H54 (cell line): ENCODE measurements at regions not wholly inside any gene's neighbourhood (a gene's known extent, or its start where the extent isn't known, plus 50 kb on each side); places are given as distances from the start of the nearest gene placed in this dataset.
"Not testable (repeated sequence)": the region's sequence is repeated elsewhere in the genome, so short reads cannot be mapped to it uniquely, and the experiment has no call there.

Experiments
- DNase-seq: peaks from one replicate; pipeline ENCODE4 v3.0.0; 2011; ENCODE audit warnings: low spot score, mixed read lengths; ENCODE audit not compliant: insufficient read length
- FAIRE-seq: peaks from 3 replicates; lab custom pipeline; 2011; peaks lifted over from hg19 to GRCh38; lab: Jason Lieb, UNC
- POLR2A ChIP-seq: IDR thresholded peaks from 2 replicates; pipeline ENCODE4 v1.6.1; 2011; ENCODE audit warnings: low read depth, mild to moderate bottlenecking, low read length

DNA sequence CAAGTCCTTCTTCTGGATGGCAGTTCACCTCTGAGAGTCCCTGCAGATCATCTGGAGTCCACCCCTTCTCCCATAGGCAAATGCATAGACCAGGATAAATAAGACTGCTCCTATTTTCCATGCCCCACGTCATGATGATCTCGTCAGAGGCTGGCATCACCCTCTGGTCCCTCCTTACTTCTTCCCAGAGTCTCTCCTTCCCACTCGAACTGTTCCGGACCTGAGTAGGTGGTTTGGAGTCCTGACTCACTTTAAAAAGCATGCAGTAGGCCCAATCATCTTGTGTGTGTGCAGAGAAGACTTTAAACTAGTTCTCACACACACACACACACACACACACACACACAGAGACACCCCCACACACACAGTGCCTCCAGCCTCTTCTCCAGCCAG lies 72.0 kb downstream of the SOX9 start:
- DNase-seq: peak; percentile 19
- FAIRE-seq: no peak
- no peak for TF ChIP-seq POLR2A

- no peak for DNase-seq
- FAIRE-seq: no peak
- TF ChIP-seq POLR2A: no peak
These were observed 72.7 kb downstream of the SOX9 start for GRCh38 chr17:72193391-72194106.

DNA sequence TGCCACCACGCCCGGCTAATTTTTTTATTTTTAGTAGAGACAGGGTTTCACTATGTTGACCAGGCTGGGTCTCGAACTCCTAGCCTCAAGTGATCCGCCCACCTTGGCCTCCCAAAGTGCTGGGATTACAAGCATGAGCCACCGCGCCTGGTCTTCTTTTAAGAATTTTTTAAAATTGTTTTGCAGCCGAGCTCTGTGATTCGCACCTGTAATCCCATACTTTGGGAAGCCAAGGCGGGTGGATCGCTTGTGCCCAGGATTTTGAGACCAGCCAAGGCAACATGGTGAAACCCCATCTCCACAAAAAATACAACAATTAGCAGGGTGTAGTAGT lies 73.3 kb downstream of the SOX9 start:
- not testable (repeated sequence) for FAIRE-seq, DNase-seq

- no peak for TF ChIP-seq POLR2A
- no peak for DNase-seq
- FAIRE-seq: no peak
These were observed 78.4 kb downstream of the SOX9 start for GRCh38 chr17:72199256-72199655.

DNA sequence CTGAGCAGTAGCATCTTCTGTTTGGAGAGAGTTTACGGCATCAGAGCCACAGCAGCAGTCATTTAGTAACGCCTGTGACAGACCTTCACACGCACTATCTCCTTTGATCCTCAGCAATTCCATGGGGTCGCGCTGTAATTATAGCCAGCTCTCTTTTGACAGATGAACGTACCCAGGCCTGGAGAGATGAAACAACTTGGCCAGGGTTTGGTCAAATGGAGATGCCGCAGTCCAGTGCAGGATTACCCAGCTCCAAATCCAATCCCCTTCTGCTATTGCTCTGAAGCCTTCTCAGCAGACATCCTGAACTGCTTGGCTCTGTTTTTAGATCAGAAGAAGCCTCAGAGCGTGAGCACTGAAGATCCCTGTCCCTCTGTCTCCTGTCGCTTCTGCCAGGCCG lies 83.9 kb downstream of the SOX9 start:
- FAIRE-seq: no peak
- no peak for DNase-seq
- no peak for TF ChIP-seq POLR2A

GRCh38 chr17:72205357-72205756 lies 84.5 kb downstream of the SOX9 start:
- no peak for FAIRE-seq
- DNase-seq: no peak
- no peak for TF ChIP-seq POLR2A

GRCh38 chr17:72205822-72206221 lies 85.0 kb downstream of the SOX9 start:
- no peak for TF ChIP-seq POLR2A
- FAIRE-seq (no peak), DNase-seq (no peak)

DNA sequence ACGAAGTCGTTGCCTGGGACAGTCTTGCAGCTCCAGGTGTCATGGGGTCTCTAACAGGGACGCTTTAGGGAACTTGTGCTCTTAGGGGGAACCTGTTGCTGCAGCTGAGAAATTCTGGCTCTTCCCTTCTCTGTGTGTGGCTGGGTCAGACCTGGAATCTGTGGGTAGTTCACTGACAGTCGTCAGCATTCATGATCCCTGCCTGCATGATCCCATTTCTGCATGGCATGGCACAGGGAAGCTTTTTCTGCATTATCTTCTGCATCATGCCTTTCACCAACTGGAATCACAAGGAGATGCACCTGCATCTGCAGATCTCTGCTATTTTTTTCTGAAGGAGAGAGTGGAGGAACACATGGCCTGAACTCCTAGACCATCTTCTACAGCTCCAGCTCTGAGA lies 85.6 kb downstream of the SOX9 start:
- no peak for DNase-seq
- TF ChIP-seq POLR2A: no peak

DNA sequence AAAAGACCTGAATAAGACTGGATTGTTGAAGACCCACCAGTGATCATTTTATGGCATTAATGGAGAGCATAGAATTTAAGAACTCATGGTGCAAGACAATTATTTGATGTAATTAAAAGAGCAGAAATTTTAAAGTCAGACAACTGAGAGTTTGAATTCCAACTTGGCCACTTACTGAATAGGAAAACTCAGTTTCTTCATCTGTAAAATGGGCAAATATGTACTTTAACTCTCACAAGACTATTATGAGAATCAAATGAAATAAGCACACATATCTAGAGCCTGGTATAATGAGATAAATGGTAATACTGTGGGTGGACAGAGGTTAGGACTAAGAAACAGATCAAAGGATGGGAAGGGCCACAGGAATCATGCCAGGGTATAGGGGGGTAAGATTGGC lies 88.0 kb downstream of the SOX9 start:
- FAIRE-seq (no peak), DNase-seq (no peak)
- TF ChIP-seq POLR2A: no peak

More for the DNA sequence above, 85.6 kb downstream of the SOX9 start:
- FAIRE-seq: no peak

- DNase-seq (no peak), FAIRE-seq (no peak)
- TF ChIP-seq POLR2A: no peak
These were observed 91.2 kb downstream of the SOX9 start for GRCh38 chr17:72212041-72212440.

DNA sequence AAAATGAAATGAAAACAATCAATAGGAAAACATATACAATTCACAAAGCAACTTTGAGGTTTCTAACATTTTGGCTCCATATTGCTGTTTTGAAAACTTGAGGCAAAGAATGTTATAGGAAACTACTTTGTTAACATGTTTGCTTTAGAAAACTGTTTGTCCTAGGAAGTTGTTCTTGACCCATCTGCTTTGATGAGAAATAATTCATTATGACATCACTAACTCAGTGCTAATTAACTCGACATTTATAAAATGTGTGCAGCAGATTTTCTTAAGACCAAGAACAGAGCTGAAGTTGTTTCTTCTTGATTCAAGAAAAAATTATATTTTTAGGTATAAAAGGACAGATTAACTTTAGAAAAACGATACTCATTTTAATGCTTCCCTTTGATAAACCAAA lies 94.7 kb downstream of the SOX9 start:
- TF ChIP-seq POLR2A: no peak
- no peak for FAIRE-seq
- no peak for DNase-seq

- no peak for TF ChIP-seq POLR2A
- FAIRE-seq (no peak), DNase-seq (no peak)
These were observed 95.1 kb downstream of the SOX9 start for GRCh38 chr17:72215928-72216327.

- DNase-seq (no peak), FAIRE-seq (no peak)
- no peak for TF ChIP-seq POLR2A
These were observed 98.5 kb downstream of the SOX9 start for GRCh38 chr17:72219137-72219823.

DNA sequence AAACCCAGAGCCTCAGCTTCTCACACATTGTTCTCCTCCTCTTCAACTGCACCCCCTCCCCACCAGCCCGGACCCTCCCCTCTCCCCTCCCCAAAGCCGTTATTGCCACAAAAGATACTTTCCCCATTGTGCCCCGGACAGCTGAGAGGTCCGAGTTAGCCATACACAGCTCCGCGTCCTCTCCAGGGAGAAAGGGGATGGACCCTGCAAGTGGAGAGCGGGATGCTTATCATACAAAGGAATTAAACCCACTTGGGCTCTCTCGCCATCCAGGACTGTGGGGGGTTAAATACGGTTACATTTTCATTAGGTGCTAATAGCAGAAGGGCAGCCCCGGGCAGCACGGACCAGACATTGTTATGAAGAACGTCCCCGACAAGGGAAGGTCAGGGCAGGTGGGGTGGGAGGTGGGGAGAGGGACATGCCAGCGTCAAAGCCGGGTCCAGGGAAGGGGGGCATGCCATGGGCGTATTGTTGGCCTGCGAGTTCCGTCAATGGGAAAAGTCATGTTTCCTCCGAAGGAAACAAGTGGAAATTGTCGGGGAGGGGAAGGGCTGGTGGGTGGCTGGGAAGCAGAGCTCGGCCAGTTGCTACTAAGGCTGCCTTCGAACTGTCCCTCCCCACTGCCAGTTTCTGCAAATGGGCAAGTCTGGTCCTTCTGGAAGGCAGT lies 99.1 kb downstream of the SOX9 start:
- TF ChIP-seq POLR2A: no peak
- no peak for FAIRE-seq
- DNase-seq: no peak
